Left ventricle myocardium inferior (tissue), 1 donor: ENCODE measurements at regions not wholly inside any gene's neighbourhood (a gene's known extent, or its start where the extent isn't known, plus 50 kb on each side); places are given as distances from the start of the nearest gene placed in this dataset.

Experiments used
- DNase-seq: peaks from one replicate; pipeline ENCODE4 v3.0.0-alpha.2; 2020
- H3K27ac ChIP-seq: fragments of 200-600 bp; replicated peaks from 2 replicates; pipeline ENCODE4 v1.8.0; 2021
- H3K27me3 ChIP-seq: fragments of 200-600 bp; 2 replicates; pipeline ENCODE4 v1.8.0; 2021; ENCODE audit warnings: low read depth
- H3K36me3 ChIP-seq: fragments of 200-600 bp; 2 replicates; pipeline ENCODE4 v1.8.0; 2021
- H3K4me1 ChIP-seq: fragments of 200-600 bp; 2 replicates; pipeline ENCODE4 v1.8.0; 2021
- H3K4me3 ChIP-seq: fragments of 200-600 bp; 2 replicates; pipeline ENCODE4 v1.8.0; 2021; ENCODE audit warnings: mild to moderate bottlenecking, moderate library complexity
- H3K9me3 ChIP-seq: fragments of 200-600 bp; replicated peaks from 2 replicates; pipeline ENCODE4 v1.8.0; 2021
- CTCF ChIP-seq: fragments of 200-600 bp; IDR thresholded peaks from 2 replicates; pipeline ENCODE4 v1.8.0; 2021; ENCODE audit warnings: antibody characterized with exemption, mild to moderate bottlenecking, borderline replicate concordance
- intact Hi-C: fragments of 100-400 bp; cut with micrococcal nuclease; formaldehyde crosslinking; loops from one replicate; pipeline ENCODE4 v1.11.0; 2022
- donor health status: DM: no; HTN: yes; CAD: no; lungs with severe emphysema.

- Histone ChIP-seq H3K27me3 (no peaks in the 10 kb centered on the region), H3K4me1 (no peaks in the 10 kb centered on the region), H3K27ac (no peak overlapping the region), H3K4me3 (no peak overlapping the region), H3K36me3 (no peaks in the 10 kb centered on the region), H3K9me3 (no peaks in the 10 kb centered on the region)
- DNase-seq: no peak
- intact Hi-C loops: no loop called here
- no peak for TF ChIP-seq CTCF
Observed at GRCh38 chr2:106970471-106971261, 84.7 kb upstream of the ST6GAL2 start.

- Histone ChIP-seq H3K27ac (no peak overlapping the region), H3K27me3 (no peaks in the 10 kb centered on the region), H3K4me3 (no peak overlapping the region), H3K9me3 (no peaks in the 10 kb centered on the region), H3K36me3 (no peaks in the 10 kb centered on the region), H3K4me1 (no peaks in the 10 kb centered on the region)
- TF ChIP-seq CTCF: no peak
- intact Hi-C loops: no loop called here
- DNase-seq: no peak
Observed at GRCh38 chr2:106972782-106973181, 86.8 kb upstream of the ST6GAL2 start.

- intact Hi-C loops: no loop called here
- Histone ChIP-seq H3K4me1 (no peaks in the 10 kb centered on the region), H3K27ac (no peak overlapping the region), H3K9me3 (no peaks in the 10 kb centered on the region), H3K27me3 (no peaks in the 10 kb centered on the region), H3K36me3 (no peaks in the 10 kb centered on the region), H3K4me3 (no peak overlapping the region)
- TF ChIP-seq CTCF: no peak
- DNase-seq: no peak
Observed at GRCh38 chr2:106974891-106975290, 88.9 kb upstream of the ST6GAL2 start.

GRCh38 chr2:106975641-106976040, 89.7 kb upstream of the ST6GAL2 start:
- intact Hi-C loops: no loop called here

GRCh38 chr2:106976548-106976947, 90.6 kb upstream of the ST6GAL2 start:
- Histone ChIP-seq H3K4me1 (no peaks in the 10 kb centered on the region), H3K27ac (no peak overlapping the region), H3K4me3 (no peak overlapping the region), H3K27me3 (no peaks in the 10 kb centered on the region), H3K36me3 (no peaks in the 10 kb centered on the region), H3K9me3 (no peaks in the 10 kb centered on the region)
- DNase-seq: no peak
- intact Hi-C loops: no loop called here
- no peak for TF ChIP-seq CTCF

More at GRCh38 chr2:106975641-106976040, 89.7 kb upstream of the ST6GAL2 start:
- Histone ChIP-seq H3K27me3 (no peaks in the 10 kb centered on the region), H3K4me3 (no peak overlapping the region), H3K36me3 (no peaks in the 10 kb centered on the region), H3K4me1 (no peaks in the 10 kb centered on the region), H3K9me3 (no peaks in the 10 kb centered on the region), H3K27ac (no peak overlapping the region)
- no peak for DNase-seq
- no peak for TF ChIP-seq CTCF
